K562 (cell line): ENCODE measurements at regions not wholly inside any gene's neighbourhood (a gene's known extent, or its start where the extent isn't known, plus 50 kb on each side); places are given as distances from the start of the nearest gene placed in this dataset.

Source experiments
- CBX5 ChIP-seq: IDR thresholded peaks from 2 replicates; pipeline ENCODE4 v1.6.1; 2014; ENCODE audit warnings: low read depth, borderline replicate concordance
- NBN ChIP-seq: fragments of 450-650 bp; IDR thresholded peaks from 2 replicates; pipeline ENCODE4 v1.6.1; 2016; ENCODE audit warnings: low read depth, mild to moderate bottlenecking
- POLR2H ChIP-seq: IDR thresholded peaks from 2 replicates; pipeline ENCODE4 v1.6.1; 2016; ENCODE audit warnings: missing genetic modification characterization, low read depth, mild to moderate bottlenecking, control low read depth, missing compliant biosample characterization, moderate library complexity
- RAD51 ChIP-seq: fragments of 450-650 bp; IDR thresholded peaks from 2 replicates; pipeline ENCODE4 v1.7.1; 2016; ENCODE audit warnings: low read depth, mild to moderate bottlenecking, borderline replicate concordance
- RCOR1 ChIP-seq, 2 experiments: IDR thresholded peaks; 2 replicates each; pipeline ENCODE4 v1.6.1; 2012; ENCODE audit warnings: low read depth in 2 of 2, low read length in 2 of 2, borderline replicate concordance in 1 of 2, improper control_type of control experiment in 1 of 2
- YBX1 ChIP-seq: fragments of 450-650 bp; IDR thresholded peaks from 2 replicates; pipeline ENCODE4 v1.7.1; 2016; ENCODE audit warnings: mild to moderate bottlenecking
- ZNF146 ChIP-seq: IDR thresholded peaks from one replicate; pipeline ENCODE4 v1.6.1; 2018; ENCODE audit warnings: missing compliant biosample characterization; ENCODE audit not compliant: unreplicated experiment
- ZNF766 ChIP-seq: fragments of 200-800 bp; sonication (Bioruptor generic); conservative IDR thresholded peaks from 2 replicates; pipeline ENCODE4 v1.6.1; 2016; ENCODE audit warnings: missing genetic modification characterization, missing compliant biosample characterization
- TF ChIP-seq, protein P1 (sequence below): IDR thresholded peaks from 3 replicates; pipeline ENCODE4 v1.6.1; 2011; ENCODE audit warnings: borderline replicate concordance, mild to moderate bottlenecking, moderate library complexity; ENCODE audit not compliant: insufficient read length; ENCODE audit errors: extremely low read depth
- TF ChIP-seq, protein P2 (sequence below): fragments of 450-650 bp; formaldehyde crosslinking; IDR thresholded peaks from 2 replicates; pipeline ENCODE4 v1.4.0; 2020; ENCODE audit warnings: mild to moderate bottlenecking, moderate library complexity
- TF ChIP-seq, protein P3 (sequence below): fragments of 450-650 bp; formaldehyde crosslinking; IDR thresholded peaks from 2 replicates; pipeline ENCODE4 v1.4.0; 2020; ENCODE audit warnings: mild to moderate bottlenecking, moderate library complexity
- TF ChIP-seq, protein P4 (sequence below), 2 experiments: fragments of 450-650 bp in 1 of 2; IDR thresholded peaks; 2 replicates each; pipeline ENCODE4 v1.6.1; 2011 to 2017; ENCODE audit warnings: low read depth in 2 of 2, antibody characterized with exemption in 1 of 2, borderline replicate concordance in 1 of 2, low read length in 1 of 2, mild to moderate bottlenecking in 1 of 2, mixed read lengths in 1 of 2; ENCODE audit not compliant: control insufficient read depth in 1 of 2
- TF ChIP-seq, protein P5 (sequence below): sonication (generic); formaldehyde crosslinking; IDR thresholded peaks from 2 replicates; pipeline ENCODE4 v1.4.0; 2020; ENCODE audit warnings: mild to moderate bottlenecking, missing genetic modification reagents

DNA sequence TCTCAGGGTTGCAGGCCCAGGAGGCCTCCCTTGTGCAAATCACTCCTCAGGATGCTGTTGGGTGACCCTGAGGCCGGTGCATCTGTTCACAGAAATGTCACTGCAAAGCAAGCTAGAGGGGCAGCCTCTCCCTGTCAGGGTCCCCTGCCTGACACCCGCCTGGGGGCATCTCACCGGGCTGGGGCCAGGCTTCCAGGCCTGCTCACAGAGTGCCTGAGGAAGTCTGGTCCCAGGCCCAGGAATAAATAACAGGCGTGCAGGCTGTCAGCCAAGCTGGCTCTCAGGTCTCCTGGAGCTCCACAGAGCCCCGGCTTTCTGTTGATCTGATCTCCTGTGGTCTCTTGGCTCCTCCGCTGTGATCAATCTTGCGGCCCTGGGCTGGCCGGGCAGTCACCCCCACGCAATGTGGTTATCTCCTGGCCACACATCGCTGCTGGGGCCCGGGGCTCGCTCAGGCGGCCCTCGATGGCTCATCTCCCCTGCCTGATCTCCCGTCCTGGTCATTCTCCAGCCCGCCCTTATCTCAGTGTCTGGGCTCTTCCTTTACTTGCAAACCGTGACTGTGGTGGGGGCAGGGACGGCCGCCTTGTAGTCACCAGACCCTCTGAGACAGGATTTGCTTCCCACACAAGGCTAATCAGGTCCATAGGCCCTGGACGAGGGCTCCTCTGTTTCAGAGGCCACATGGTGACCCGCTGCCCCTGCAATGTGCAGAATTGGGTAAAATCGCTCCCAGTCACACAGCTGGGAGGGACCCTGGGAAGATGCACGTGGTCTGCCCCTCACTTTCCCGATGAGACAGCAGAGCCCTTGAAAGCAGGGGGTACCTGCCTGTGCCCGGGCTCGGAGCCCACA is 231.2 kb upstream of the GSE1 start (continued):
- TF ChIP-seq, protein P1, sequence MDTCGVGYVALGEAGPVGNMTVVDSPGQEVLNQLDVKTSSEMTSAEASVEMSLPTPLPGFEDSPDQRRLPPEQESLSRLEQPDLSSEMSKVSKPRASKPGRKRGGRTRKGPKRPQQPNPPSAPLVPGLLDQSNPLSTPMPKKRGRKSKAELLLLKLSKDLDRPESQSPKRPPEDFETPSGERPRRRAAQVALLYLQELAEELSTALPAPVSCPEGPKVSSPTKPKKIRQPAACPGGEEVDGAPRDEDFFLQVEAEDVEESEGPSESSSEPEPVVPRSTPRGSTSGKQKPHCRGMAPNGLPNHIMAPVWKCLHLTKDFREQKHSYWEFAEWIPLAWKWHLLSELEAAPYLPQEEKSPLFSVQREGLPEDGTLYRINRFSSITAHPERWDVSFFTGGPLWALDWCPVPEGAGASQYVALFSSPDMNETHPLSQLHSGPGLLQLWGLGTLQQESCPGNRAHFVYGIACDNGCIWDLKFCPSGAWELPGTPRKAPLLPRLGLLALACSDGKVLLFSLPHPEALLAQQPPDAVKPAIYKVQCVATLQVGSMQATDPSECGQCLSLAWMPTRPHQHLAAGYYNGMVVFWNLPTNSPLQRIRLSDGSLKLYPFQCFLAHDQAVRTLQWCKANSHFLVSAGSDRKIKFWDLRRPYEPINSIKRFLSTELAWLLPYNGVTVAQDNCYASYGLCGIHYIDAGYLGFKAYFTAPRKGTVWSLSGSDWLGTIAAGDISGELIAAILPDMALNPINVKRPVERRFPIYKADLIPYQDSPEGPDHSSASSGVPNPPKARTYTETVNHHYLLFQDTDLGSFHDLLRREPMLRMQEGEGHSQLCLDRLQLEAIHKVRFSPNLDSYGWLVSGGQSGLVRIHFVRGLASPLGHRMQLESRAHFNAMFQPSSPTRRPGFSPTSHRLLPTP: no peak
- TF ChIP-seq, protein P2, sequence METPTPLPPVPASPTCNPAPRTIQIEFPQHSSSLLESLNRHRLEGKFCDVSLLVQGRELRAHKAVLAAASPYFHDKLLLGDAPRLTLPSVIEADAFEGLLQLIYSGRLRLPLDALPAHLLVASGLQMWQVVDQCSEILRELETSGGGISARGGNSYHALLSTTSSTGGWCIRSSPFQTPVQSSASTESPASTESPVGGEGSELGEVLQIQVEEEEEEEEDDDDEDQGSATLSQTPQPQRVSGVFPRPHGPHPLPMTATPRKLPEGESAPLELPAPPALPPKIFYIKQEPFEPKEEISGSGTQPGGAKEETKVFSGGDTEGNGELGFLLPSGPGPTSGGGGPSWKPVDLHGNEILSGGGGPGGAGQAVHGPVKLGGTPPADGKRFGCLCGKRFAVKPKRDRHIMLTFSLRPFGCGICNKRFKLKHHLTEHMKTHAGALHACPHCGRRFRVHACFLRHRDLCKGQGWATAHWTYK (CRISPR knock-in tag): peak; percentile 91; the same call in 1 of the 2 replicates
- TF ChIP-seq YBX1 (no peak), POLR2H (no peak), RCOR1 (IDR thresholded peaks at IDR 0.05; ENCODE audit: borderline replicate concordance in 1 of 2, low read depth in 2 of 2, low read length in 2 of 2) (peak; percentile 98 to 99), RAD51 (peak; percentile 79), ZNF146 (CRISPR knock-in tag) (peak; percentile 20), ZNF766 (CRISPR knock-in tag) (peak; percentile 92), NBN (peak; percentile 99), CBX5 (0 out of 2 replicates have a peak, but pooled peaks have one; percentile 8)
- TF ChIP-seq, protein P3, sequence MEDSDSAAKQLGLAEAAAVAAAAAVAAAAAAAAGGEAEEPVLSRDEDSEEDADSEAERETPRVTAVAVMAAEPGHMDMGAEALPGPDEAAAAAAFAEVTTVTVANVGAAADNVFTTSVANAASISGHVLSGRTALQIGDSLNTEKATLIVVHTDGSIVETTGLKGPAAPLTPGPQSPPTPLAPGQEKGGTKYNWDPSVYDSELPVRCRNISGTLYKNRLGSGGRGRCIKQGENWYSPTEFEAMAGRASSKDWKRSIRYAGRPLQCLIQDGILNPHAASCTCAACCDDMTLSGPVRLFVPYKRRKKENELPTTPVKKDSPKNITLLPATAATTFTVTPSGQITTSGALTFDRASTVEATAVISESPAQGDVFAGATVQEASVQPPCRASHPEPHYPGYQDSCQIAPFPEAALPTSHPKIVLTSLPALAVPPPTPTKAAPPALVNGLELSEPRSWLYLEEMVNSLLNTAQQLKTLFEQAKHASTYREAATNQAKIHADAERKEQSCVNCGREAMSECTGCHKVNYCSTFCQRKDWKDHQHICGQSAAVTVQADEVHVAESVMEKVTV (CRISPR knock-in tag): no peak
- TF ChIP-seq, protein P4, sequence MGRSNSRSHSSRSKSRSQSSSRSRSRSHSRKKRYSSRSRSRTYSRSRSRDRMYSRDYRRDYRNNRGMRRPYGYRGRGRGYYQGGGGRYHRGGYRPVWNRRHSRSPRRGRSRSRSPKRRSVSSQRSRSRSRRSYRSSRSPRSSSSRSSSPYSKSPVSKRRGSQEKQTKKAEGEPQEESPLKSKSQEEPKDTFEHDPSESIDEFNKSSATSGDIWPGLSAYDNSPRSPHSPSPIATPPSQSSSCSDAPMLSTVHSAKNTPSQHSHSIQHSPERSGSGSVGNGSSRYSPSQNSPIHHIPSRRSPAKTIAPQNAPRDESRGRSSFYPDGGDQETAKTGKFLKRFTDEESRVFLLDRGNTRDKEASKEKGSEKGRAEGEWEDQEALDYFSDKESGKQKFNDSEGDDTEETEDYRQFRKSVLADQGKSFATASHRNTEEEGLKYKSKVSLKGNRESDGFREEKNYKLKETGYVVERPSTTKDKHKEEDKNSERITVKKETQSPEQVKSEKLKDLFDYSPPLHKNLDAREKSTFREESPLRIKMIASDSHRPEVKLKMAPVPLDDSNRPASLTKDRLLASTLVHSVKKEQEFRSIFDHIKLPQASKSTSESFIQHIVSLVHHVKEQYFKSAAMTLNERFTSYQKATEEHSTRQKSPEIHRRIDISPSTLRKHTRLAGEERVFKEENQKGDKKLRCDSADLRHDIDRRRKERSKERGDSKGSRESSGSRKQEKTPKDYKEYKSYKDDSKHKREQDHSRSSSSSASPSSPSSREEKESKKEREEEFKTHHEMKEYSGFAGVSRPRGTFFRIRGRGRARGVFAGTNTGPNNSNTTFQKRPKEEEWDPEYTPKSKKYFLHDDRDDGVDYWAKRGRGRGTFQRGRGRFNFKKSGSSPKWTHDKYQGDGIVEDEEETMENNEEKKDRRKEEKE (IDR thresholded peaks at IDR 0.05; ENCODE audit: borderline replicate concordance in 1 of 2, control insufficient read depth in 1 of 2, low read depth in 2 of 2, low read length in 1 of 2): peak in 1 of 2 experiments; percentile 95; a peak in 2 of 4 replicates
- TF ChIP-seq, protein P5, sequence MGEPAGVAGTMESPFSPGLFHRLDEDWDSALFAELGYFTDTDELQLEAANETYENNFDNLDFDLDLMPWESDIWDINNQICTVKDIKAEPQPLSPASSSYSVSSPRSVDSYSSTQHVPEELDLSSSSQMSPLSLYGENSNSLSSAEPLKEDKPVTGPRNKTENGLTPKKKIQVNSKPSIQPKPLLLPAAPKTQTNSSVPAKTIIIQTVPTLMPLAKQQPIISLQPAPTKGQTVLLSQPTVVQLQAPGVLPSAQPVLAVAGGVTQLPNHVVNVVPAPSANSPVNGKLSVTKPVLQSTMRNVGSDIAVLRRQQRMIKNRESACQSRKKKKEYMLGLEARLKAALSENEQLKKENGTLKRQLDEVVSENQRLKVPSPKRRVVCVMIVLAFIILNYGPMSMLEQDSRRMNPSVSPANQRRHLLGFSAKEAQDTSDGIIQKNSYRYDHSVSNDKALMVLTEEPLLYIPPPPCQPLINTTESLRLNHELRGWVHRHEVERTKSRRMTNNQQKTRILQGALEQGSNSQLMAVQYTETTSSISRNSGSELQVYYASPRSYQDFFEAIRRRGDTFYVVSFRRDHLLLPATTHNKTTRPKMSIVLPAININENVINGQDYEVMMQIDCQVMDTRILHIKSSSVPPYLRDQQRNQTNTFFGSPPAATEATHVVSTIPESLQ (CRISPR knock-in tag): peak; percentile 55; the same call in 1 of the 2 replicates
